ENCODE measurements at regions not wholly inside any gene's neighbourhood (a gene's known extent, or its start where the extent isn't known, plus 50 kb on each side); places are given as distances from the start of the nearest gene placed in this dataset.

DNA sequence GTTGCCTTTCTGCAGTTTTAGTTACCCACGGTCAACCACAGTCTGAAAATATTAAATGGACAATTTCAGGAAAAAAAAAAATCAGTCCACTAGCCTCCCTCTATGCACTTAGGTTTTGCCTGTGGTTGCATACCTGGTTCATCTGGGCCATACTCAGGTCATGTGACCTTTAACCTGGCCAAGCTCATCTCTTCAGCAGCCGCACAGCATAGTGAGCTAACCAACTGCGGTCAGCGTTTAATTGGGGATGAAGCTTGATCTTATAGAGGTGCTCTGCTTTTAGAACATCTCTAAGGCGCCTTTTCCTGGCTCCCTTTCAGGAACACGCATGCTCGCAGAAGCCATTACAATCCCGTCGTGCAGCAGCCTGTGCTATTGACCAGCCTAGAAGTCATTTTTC, 177.2 kb upstream of the HMGA2 start:
- TF ChIP-seq, protein P1, sequence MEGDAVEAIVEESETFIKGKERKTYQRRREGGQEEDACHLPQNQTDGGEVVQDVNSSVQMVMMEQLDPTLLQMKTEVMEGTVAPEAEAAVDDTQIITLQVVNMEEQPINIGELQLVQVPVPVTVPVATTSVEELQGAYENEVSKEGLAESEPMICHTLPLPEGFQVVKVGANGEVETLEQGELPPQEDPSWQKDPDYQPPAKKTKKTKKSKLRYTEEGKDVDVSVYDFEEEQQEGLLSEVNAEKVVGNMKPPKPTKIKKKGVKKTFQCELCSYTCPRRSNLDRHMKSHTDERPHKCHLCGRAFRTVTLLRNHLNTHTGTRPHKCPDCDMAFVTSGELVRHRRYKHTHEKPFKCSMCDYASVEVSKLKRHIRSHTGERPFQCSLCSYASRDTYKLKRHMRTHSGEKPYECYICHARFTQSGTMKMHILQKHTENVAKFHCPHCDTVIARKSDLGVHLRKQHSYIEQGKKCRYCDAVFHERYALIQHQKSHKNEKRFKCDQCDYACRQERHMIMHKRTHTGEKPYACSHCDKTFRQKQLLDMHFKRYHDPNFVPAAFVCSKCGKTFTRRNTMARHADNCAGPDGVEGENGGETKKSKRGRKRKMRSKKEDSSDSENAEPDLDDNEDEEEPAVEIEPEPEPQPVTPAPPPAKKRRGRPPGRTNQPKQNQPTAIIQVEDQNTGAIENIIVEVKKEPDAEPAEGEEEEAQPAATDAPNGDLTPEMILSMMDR (IDR thresholded peaks at IDR 0.05; ENCODE audit: unreplicated experiment) = no peak
- Mint-ChIP-seq H3K27ac (no peak overlapping the region), H3K27me3 (ENCODE audit: low read depth) (no peaks in the 10 kb centered on the region), H3K9me3 (peaks cover 4% of the 10 kb centered on the region), H3K36me3 (no peaks in the 10 kb centered on the region), H3K4me1 (peaks cover 5% of the 10 kb centered on the region), H3K4me3 (no peak overlapping the region)
- DNase-seq (ENCODE audit: low spot score in 2 of 2, unreplicated experiment in 2 of 2) = no peak

DNA sequence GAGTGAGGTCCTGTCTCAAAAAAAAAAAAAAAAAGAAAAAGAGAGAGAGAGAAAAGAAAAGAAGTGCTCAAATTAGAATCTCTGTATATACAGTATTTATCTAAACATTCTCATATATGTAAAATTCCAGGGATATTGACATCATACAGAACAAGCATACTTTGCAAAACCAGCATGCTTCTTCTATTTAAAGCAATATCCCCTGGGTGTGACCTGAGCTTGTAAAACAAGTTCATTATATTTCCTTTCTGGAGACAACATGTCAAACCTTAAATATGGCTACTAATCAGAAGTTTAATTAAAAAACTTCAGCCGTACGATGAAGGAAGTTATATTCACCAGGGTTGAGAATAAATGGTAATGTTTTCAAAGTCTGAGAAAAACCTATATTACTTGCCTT, 175.8 kb upstream of the HMGA2 start:
- Mint-ChIP-seq H3K27me3 (ENCODE audit: low read depth) (no peaks in the 10 kb centered on the region), H3K36me3 (no peaks in the 10 kb centered on the region), H3K4me3 (no peak overlapping the region), H3K27ac (no peak overlapping the region), H3K4me1 (peaks cover 8% of the 10 kb centered on the region), H3K9me3 (peaks cover 4% of the 10 kb centered on the region)
- no peak for DNase-seq (ENCODE audit: low spot score in 2 of 2, unreplicated experiment in 2 of 2)
- TF ChIP-seq, protein P1 (IDR thresholded peaks at IDR 0.05; ENCODE audit: unreplicated experiment) = no peak

DNA sequence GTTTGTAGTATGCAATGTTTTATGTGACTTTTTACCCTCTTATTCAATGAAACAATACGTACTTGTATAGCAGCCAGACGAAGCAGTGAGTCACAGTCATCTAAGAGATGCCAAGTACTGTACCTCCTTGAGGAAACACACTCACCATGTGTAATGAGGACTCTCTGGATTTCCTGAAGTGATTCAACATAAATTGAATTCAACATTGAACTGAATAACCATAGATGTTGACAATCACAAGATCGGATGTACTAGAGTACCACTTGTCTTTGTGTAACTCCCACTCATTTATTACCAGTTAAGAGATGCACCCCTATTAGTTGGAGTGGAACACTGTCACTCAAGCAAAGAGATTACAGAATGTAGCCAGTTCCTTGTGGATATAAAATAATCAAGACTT, 175.2 kb upstream of the HMGA2 start:
- Mint-ChIP-seq H3K27ac (no peak overlapping the region), H3K27me3 (ENCODE audit: low read depth) (no peaks in the 10 kb centered on the region), H3K36me3 (no peaks in the 10 kb centered on the region), H3K4me3 (no peak overlapping the region), H3K4me1 (peaks cover 10% of the 10 kb centered on the region), H3K9me3 (peaks cover 4% of the 10 kb centered on the region)
- TF ChIP-seq, protein P1 (IDR thresholded peaks at IDR 0.05; ENCODE audit: unreplicated experiment) = no peak
- DNase-seq (ENCODE audit: low spot score in 2 of 2, unreplicated experiment in 2 of 2) = no peak

DNA sequence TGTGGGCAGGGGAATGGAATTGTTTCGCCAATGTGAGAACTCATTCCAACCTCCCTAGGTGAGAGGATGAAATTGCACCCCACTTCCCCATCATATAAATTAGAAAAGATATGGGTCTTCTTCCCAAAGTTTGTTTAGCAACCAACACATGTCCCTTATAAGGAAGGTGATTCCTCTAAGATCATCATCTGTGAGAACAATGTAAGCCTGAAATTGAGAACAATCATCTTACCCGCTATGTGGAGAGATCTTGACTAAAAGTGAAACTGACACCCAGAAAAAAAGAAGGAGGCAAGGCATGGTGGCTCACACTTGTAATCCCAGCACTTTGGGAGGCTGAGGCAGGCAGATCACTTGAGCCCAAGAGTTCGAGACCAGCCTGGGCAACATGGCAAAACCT, 173.2 kb upstream of the HMGA2 start:
- Mint-ChIP-seq H3K36me3 (no peaks in the 10 kb centered on the region), H3K4me3 (no peak overlapping the region), H3K27ac (no peak overlapping the region), H3K27me3 (ENCODE audit: low read depth) (no peaks in the 10 kb centered on the region), H3K9me3 (peaks cover 4% of the 10 kb centered on the region), H3K4me1 (peaks cover 16% of the 10 kb centered on the region)
- TF ChIP-seq, protein P1 (IDR thresholded peaks at IDR 0.05; ENCODE audit: unreplicated experiment) = no peak
- DNase-seq (ENCODE audit: low spot score in 2 of 2, unreplicated experiment in 2 of 2) = no peak

DNA sequence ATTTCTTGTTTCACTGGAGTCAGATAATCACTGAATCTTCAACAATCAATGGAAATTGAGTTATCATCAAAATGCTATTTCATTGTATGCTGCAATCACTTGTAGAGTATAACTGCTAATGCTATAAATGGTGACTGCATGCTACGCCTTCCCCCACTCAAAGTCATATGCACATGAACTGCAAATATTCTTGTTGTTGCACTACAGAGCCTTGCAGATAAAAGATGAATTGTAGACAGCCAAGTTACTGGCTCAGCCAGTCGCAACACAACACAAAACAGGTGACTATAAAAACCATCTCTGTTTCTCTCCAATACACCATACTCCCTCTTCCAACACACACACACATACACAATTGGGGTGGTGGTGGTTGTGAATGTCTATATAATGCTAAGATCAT, 171.0 kb upstream of the HMGA2 start:
- Mint-ChIP-seq H3K36me3 (no peaks in the 10 kb centered on the region), H3K4me3 (no peak overlapping the region), H3K4me1 (peaks cover 21% of the 10 kb centered on the region), H3K9me3 (peaks cover 4% of the 10 kb centered on the region), H3K27me3 (ENCODE audit: low read depth) (no peaks in the 10 kb centered on the region), H3K27ac (peak overlapping the region; percentile 18)
- no peak for DNase-seq (ENCODE audit: low spot score in 2 of 2, unreplicated experiment in 2 of 2)
- TF ChIP-seq, protein P1 (IDR thresholded peaks at IDR 0.05; ENCODE audit: unreplicated experiment) = no peak

Measured in mesothelial cell of epicardium (in vitro differentiated cells).